ENCODE measurements at regions not wholly inside any gene's neighbourhood (a gene's known extent, or its start where the extent isn't known, plus 50 kb on each side); places are given as distances from the start of the nearest gene placed in this dataset.

- Mint-ChIP-seq H3K27ac (ENCODE audit: unreplicated experiment) (no peak overlapping the region), H3K4me1 (ENCODE audit: low read depth) (peaks cover 28% of the 10 kb centered on the region), H3K4me3 (ENCODE audit: unreplicated experiment) (no peak overlapping the region), H3K9me3 (ENCODE audit: low read depth) (peaks cover 14% of the 10 kb centered on the region), H3K27me3 (ENCODE audit: low read depth) (no peaks in the 10 kb centered on the region), H3K36me3 (ENCODE audit: low read depth) (peaks cover 5% of the 10 kb centered on the region)
- no peak for TF ChIP-seq CTCF (IDR thresholded peaks at IDR 0.05)
- no peak for DNase-seq (ENCODE audit: low spot score)
These were observed 409.4 kb upstream of the FZD8 start for GRCh38 chr10:36051500-36051991.

- no peak for TF ChIP-seq CTCF (IDR thresholded peaks at IDR 0.05)
- no peak for DNase-seq (ENCODE audit: low spot score)
- Mint-ChIP-seq H3K27ac (ENCODE audit: unreplicated experiment) (no peak overlapping the region), H3K9me3 (ENCODE audit: low read depth) (peaks cover 13% of the 10 kb centered on the region), H3K36me3 (ENCODE audit: low read depth) (peaks cover 5% of the 10 kb centered on the region), H3K4me1 (ENCODE audit: low read depth) (peaks cover 28% of the 10 kb centered on the region), H3K27me3 (ENCODE audit: low read depth) (no peaks in the 10 kb centered on the region), H3K4me3 (ENCODE audit: unreplicated experiment) (no peak overlapping the region)
These were observed 408.8 kb upstream of the FZD8 start for GRCh38 chr10:36050763-36051499.

GRCh38 chr10:36048780-36049179 lies 406.7 kb upstream of the FZD8 start:
- Mint-ChIP-seq H3K4me1 (ENCODE audit: low read depth) (peaks cover 28% of the 10 kb centered on the region), H3K9me3 (ENCODE audit: low read depth) (peaks cover 1% of the 10 kb centered on the region), H3K27ac (ENCODE audit: unreplicated experiment) (no peak overlapping the region), H3K4me3 (ENCODE audit: unreplicated experiment) (no peak overlapping the region), H3K36me3 (ENCODE audit: low read depth) (no peaks in the 10 kb centered on the region), H3K27me3 (ENCODE audit: low read depth) (no peaks in the 10 kb centered on the region)
- TF ChIP-seq CTCF (IDR thresholded peaks at IDR 0.05) = no peak
- DNase-seq (ENCODE audit: low spot score) = no peak

- no peak overlapping the region for H3K27ac Mint-ChIP-seq (ENCODE audit: unreplicated experiment)
- DNase-seq (ENCODE audit: low spot score) = no peak
These were observed 406.1 kb upstream of the FZD8 start for GRCh38 chr10:36048236-36048635.

GRCh38 chr10:36042135-36042534 lies 400.0 kb upstream of the FZD8 start:
- no peak for DNase-seq (ENCODE audit: low spot score)
- H3K4me1 Mint-ChIP-seq (ENCODE audit: low read depth) = peaks cover 23% of the 10 kb centered on the region
- TF ChIP-seq CTCF (IDR thresholded peaks at IDR 0.05) = peak; percentile 12
- no peaks in the 10 kb centered on the region for H3K27me3 Mint-ChIP-seq (ENCODE audit: low read depth)
- H3K9me3 Mint-ChIP-seq (ENCODE audit: low read depth) = peaks cover 9% of the 10 kb centered on the region
- no peak overlapping the region for H3K4me3 Mint-ChIP-seq (ENCODE audit: unreplicated experiment)
- no peak overlapping the region for H3K27ac Mint-ChIP-seq (ENCODE audit: unreplicated experiment)
- no peaks in the 10 kb centered on the region for H3K36me3 Mint-ChIP-seq (ENCODE audit: low read depth)

More at GRCh38 chr10:36048236-36048635, 406.1 kb upstream of the FZD8 start:
- Mint-ChIP-seq H3K4me1 (ENCODE audit: low read depth) (peaks cover 28% of the 10 kb centered on the region), H3K36me3 (ENCODE audit: low read depth) (no peaks in the 10 kb centered on the region), H3K4me3 (ENCODE audit: unreplicated experiment) (no peak overlapping the region), H3K9me3 (ENCODE audit: low read depth) (no peaks in the 10 kb centered on the region), H3K27me3 (ENCODE audit: low read depth) (no peaks in the 10 kb centered on the region)
- no peak for TF ChIP-seq CTCF (IDR thresholded peaks at IDR 0.05)

Measured in chondrocyte (in vitro differentiated cells).